WTC11 (cell line): ENCODE measurements at regions not wholly inside any gene's neighbourhood (a gene's known extent, or its start where the extent isn't known, plus 50 kb on each side); places are given as distances from the start of the nearest gene placed in this dataset.

Experiments
- ATAC-seq: fragments of 200-7000 bp; cut with Tn5 transposase; 2 replicates; pipeline ENCODE4 v1.10.0; 2021; ENCODE audit warnings: mild to moderate bottlenecking, moderate library complexity
- CTCF ChIA-PET: fragments of 300-600 bp; sonication (Branson Sonifier 250); formaldehyde crosslinking; loops from one replicate; lab custom pipeline; 2021; ENCODE audit warnings: antibody characterized with exemption; lab: Charles Lee
- POLR2A ChIA-PET: fragments of 350-600 bp; sonication (Branson Sonifier 250); formaldehyde crosslinking; loops from one replicate; lab custom pipeline; 2021; ENCODE audit warnings: antibody characterized with exemption; lab: Charles Lee
- DNase-seq: peaks from one replicate; pipeline ENCODE4 v3.0.0; 2021; ENCODE audit warnings: low spot score
- H3K27ac Mint-ChIP-seq: 2 replicates; pipeline ENCODE4 v1.8.0; 2021; ENCODE audit warnings: mixed read lengths
- H3K27me3 Mint-ChIP-seq: 2 replicates; pipeline ENCODE4 v1.8.0; 2021; ENCODE audit warnings: low read depth, mild to moderate bottlenecking, moderate library complexity, mixed read lengths
- H3K36me3 Mint-ChIP-seq: 2 replicates; pipeline ENCODE4 v1.8.0; 2021; ENCODE audit warnings: mixed read lengths
- H3K4me1 Mint-ChIP-seq: 2 replicates; pipeline ENCODE4 v1.8.0; 2022; ENCODE audit warnings: mixed read lengths
- H3K4me3 Mint-ChIP-seq: 2 replicates; pipeline ENCODE4 v1.8.0; 2021; ENCODE audit warnings: mild to moderate bottlenecking, moderate library complexity, mixed read lengths
- H3K9me3 Mint-ChIP-seq: 2 replicates; pipeline ENCODE4 v1.8.0; 2021; ENCODE audit warnings: mixed read lengths
- CBFB ChIP-seq: sonication (generic); formaldehyde crosslinking; IDR thresholded peaks from 2 replicates; pipeline ENCODE4 v1.8.1; 2022; ENCODE audit warnings: mild to moderate bottlenecking, low read depth, missing genetic modification reagents
- CREB1 ChIP-seq: sonication (generic); formaldehyde crosslinking; IDR thresholded peaks from 2 replicates; pipeline ENCODE4 v1.8.0; 2023; ENCODE audit warnings: mild to moderate bottlenecking, missing genetic modification reagents
- EMX1 ChIP-seq: fragments of 250-450 bp; sonication (Bioruptor Pico); IDR thresholded peaks from 2 replicates; pipeline ENCODE4 v1.8.0; 2021; ENCODE audit warnings: mild to moderate bottlenecking
- ETV6 ChIP-seq: sonication (generic); formaldehyde crosslinking; IDR thresholded peaks from 2 replicates; pipeline ENCODE4 v1.8.1; 2022; ENCODE audit warnings: mild to moderate bottlenecking, missing genetic modification reagents
- GRHL2 ChIP-seq: fragments of 250-450 bp; sonication (Bioruptor Pico); IDR thresholded peaks from 2 replicates; pipeline ENCODE4 v1.8.0; 2022; ENCODE audit warnings: mild to moderate bottlenecking, moderate library complexity; ENCODE audit not compliant: insufficient replicate concordance, severe bottlenecking
- HMGA2 ChIP-seq: fragments of 250-450 bp; sonication (Bioruptor Pico); IDR thresholded peaks from 2 replicates; pipeline ENCODE4 v1.4.0; 2021; ENCODE audit warnings: mild to moderate bottlenecking, moderate library complexity
- JAZF1 ChIP-seq: fragments of 250-450 bp; sonication (Bioruptor Pico); IDR thresholded peaks from 2 replicates; pipeline ENCODE4 v1.9.0; 2021; ENCODE audit warnings: moderate library complexity, mild to moderate bottlenecking, inconsistent platforms
- NFE2L1 ChIP-seq: sonication (generic); formaldehyde crosslinking; IDR thresholded peaks from 2 replicates; pipeline ENCODE4 v1.8.1; 2023; ENCODE audit warnings: missing genetic modification reagents
- NR1H2 ChIP-seq: sonication (generic); formaldehyde crosslinking; IDR thresholded peaks from 2 replicates; pipeline ENCODE4 v1.9.0; 2021; ENCODE audit warnings: mild to moderate bottlenecking, moderate library complexity, missing genetic modification reagents
- SMAD3 ChIP-seq: sonication (generic); formaldehyde crosslinking; IDR thresholded peaks from 2 replicates; pipeline ENCODE4 v1.8.0; 2022; ENCODE audit warnings: missing genetic modification reagents, mild to moderate bottlenecking, borderline replicate concordance
- TP53 ChIP-seq: sonication (generic); formaldehyde crosslinking; IDR thresholded peaks from 2 replicates; pipeline ENCODE4 v1.8.1; 2023; ENCODE audit warnings: mild to moderate bottlenecking, missing genetic modification reagents
- ZNF232 ChIP-seq: sonication (generic); formaldehyde crosslinking; IDR thresholded peaks from 2 replicates; pipeline ENCODE4 v1.8.0; 2022; ENCODE audit warnings: mild to moderate bottlenecking, missing genetic modification reagents
- ZNF416 ChIP-seq: fragments of 250-450 bp; sonication (Bioruptor Pico); IDR thresholded peaks from 2 replicates; pipeline ENCODE4 v1.9.0; 2021; ENCODE audit warnings: mild to moderate bottlenecking, inconsistent platforms
- TF ChIP-seq, protein P1 (sequence below): sonication (generic); formaldehyde crosslinking; IDR thresholded peaks from 2 replicates; pipeline ENCODE4 v1.8.0; 2022; ENCODE audit warnings: mild to moderate bottlenecking, missing genetic modification reagents
- TF ChIP-seq, protein P2 (sequence below): sonication (generic); formaldehyde crosslinking; IDR thresholded peaks from 2 replicates; pipeline ENCODE4 v1.8.0; 2022; ENCODE audit warnings: mild to moderate bottlenecking, missing genetic modification reagents
- TF ChIP-seq, protein P3 (sequence below): fragments of 250-450 bp; sonication (Bioruptor Pico); IDR thresholded peaks from 2 replicates; pipeline ENCODE4 v1.9.0; 2021; ENCODE audit warnings: mild to moderate bottlenecking
- TF ChIP-seq, protein P4 (sequence below): sonication (generic); formaldehyde crosslinking; IDR thresholded peaks from 2 replicates; pipeline ENCODE4 v1.8.0; 2023; ENCODE audit warnings: missing genetic modification reagents
- TF ChIP-seq, protein P5 (sequence below): sonication (generic); formaldehyde crosslinking; IDR thresholded peaks from 2 replicates; pipeline ENCODE4 v1.8.0; 2022; ENCODE audit warnings: mild to moderate bottlenecking, missing genetic modification reagents
- TF ChIP-seq, protein P6 (sequence below): fragments of 250-450 bp; sonication (Bioruptor Pico); IDR thresholded peaks from 2 replicates; pipeline ENCODE4 v1.9.0; 2021; ENCODE audit warnings: moderate library complexity, mild to moderate bottlenecking, inconsistent platforms, borderline replicate concordance
- TF ChIP-seq, protein P7 (sequence below): sonication (generic); formaldehyde crosslinking; IDR thresholded peaks from 2 replicates; pipeline ENCODE4 v1.8.0; 2023; ENCODE audit warnings: missing genetic modification reagents, mild to moderate bottlenecking, borderline replicate concordance

DNA sequence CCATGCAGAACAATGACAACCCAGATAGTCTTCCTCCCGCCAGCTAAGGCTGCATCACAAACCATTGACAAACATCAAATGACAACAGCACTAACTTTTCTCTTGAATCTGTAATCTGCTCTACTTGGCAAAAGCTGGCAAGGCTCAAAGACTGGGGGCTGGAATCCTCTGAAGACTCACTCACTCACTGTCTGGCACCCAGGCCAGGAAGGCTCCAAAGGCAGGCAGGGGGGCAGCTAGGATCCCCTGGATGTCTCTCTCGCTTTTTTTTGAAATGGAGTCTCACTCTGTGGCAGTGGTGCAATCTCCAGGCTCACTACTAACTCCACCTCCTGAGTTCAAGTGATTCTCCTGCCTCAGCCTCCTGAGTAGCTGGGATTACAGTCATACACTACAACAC is 159.7 kb upstream of the GPR26 start:
- POLR2A ChIA-PET: no interaction called here
- CTCF ChIA-PET: no interaction called here
- no peak overlapping the region for H3K4me3 Mint-ChIP-seq
- ATAC-seq (no peak), DNase-seq (no peak)
- peaks cover 3% of the 10 kb centered on the region; the same call in 1 of the 2 replicates for H3K27me3 Mint-ChIP-seq
- peaks cover 14% of the 10 kb centered on the region; the same call in 1 of the 2 replicates for H3K9me3 Mint-ChIP-seq
- no peaks in the 10 kb centered on the region for H3K36me3 Mint-ChIP-seq
- TF ChIP-seq, protein P1, sequence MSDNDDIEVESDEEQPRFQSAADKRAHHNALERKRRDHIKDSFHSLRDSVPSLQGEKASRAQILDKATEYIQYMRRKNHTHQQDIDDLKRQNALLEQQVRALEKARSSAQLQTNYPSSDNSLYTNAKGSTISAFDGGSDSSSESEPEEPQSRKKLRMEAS (CRISPR knock-in tag): no peak
- TF ChIP-seq, protein P2, sequence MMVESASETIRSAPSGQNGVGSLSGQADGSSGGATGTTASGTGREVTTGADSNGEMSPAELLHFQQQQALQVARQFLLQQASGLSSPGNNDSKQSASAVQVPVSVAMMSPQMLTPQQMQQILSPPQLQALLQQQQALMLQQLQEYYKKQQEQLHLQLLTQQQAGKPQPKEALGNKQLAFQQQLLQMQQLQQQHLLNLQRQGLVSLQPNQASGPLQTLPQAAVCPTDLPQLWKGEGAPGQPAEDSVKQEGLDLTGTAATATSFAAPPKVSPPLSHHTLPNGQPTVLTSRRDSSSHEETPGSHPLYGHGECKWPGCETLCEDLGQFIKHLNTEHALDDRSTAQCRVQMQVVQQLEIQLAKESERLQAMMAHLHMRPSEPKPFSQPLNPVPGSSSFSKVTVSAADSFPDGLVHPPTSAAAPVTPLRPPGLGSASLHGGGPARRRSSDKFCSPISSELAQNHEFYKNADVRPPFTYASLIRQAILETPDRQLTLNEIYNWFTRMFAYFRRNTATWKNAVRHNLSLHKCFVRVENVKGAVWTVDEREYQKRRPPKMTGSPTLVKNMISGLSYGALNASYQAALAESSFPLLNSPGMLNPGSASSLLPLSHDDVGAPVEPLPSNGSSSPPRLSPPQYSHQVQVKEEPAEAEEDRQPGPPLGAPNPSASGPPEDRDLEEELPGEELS (CRISPR knock-in tag): no peak
- TF ChIP-seq NR1H2 (no peak), TP53 (CRISPR knock-in tag) (no peak), CREB1 (CRISPR knock-in tag) (no peak)
- TF ChIP-seq, protein P3, sequence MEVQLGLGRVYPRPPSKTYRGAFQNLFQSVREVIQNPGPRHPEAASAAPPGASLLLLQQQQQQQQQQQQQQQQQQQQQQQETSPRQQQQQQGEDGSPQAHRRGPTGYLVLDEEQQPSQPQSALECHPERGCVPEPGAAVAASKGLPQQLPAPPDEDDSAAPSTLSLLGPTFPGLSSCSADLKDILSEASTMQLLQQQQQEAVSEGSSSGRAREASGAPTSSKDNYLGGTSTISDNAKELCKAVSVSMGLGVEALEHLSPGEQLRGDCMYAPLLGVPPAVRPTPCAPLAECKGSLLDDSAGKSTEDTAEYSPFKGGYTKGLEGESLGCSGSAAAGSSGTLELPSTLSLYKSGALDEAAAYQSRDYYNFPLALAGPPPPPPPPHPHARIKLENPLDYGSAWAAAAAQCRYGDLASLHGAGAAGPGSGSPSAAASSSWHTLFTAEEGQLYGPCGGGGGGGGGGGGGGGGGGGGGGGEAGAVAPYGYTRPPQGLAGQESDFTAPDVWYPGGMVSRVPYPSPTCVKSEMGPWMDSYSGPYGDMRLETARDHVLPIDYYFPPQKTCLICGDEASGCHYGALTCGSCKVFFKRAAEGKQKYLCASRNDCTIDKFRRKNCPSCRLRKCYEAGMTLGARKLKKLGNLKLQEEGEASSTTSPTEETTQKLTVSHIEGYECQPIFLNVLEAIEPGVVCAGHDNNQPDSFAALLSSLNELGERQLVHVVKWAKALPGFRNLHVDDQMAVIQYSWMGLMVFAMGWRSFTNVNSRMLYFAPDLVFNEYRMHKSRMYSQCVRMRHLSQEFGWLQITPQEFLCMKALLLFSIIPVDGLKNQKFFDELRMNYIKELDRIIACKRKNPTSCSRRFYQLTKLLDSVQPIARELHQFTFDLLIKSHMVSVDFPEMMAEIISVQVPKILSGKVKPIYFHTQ (CRISPR knock-in tag): no peak
- no peak overlapping the region for H3K27ac Mint-ChIP-seq
- H3K4me1 Mint-ChIP-seq: peaks cover 5% of the 10 kb centered on the region; the same call in 1 of the 2 replicates

DNA sequence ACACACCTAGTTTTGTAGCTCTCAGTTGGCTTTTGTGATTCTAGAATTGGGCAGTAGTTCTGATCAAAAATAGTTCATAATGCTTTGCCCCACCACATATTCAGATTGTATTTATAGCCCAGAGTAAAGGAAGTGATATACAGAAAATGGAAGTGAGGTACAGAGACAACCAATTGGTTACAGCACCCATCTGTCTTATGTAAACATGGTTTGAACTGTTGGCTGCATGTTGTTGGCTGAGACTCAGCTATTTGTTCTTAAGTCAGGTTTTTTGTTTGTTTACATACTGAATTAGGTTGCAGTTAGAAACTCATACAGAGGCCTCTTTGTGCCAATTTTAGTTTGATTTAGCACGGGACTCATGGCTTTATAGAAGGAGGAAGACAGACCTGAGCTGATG is 158.9 kb upstream of the GPR26 start:
- no peaks in the 10 kb centered on the region for H3K27me3 Mint-ChIP-seq
- no peak overlapping the region for H3K4me3 Mint-ChIP-seq
- TF ChIP-seq NFE2L1 (CRISPR knock-in tag): no peak
- TF ChIP-seq ZNF416 (CRISPR knock-in tag): no peak
- TF ChIP-seq, protein P1 (CRISPR knock-in tag): no peak
- TF ChIP-seq ETV6 (CRISPR knock-in tag): no peak
- TF ChIP-seq, protein P4, sequence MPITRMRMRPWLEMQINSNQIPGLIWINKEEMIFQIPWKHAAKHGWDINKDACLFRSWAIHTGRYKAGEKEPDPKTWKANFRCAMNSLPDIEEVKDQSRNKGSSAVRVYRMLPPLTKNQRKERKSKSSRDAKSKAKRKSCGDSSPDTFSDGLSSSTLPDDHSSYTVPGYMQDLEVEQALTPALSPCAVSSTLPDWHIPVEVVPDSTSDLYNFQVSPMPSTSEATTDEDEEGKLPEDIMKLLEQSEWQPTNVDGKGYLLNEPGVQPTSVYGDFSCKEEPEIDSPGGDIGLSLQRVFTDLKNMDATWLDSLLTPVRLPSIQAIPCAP (CRISPR knock-in tag): no peak
- TF ChIP-seq HMGA2 (CRISPR knock-in tag): no peak
- TF ChIP-seq, protein P5, sequence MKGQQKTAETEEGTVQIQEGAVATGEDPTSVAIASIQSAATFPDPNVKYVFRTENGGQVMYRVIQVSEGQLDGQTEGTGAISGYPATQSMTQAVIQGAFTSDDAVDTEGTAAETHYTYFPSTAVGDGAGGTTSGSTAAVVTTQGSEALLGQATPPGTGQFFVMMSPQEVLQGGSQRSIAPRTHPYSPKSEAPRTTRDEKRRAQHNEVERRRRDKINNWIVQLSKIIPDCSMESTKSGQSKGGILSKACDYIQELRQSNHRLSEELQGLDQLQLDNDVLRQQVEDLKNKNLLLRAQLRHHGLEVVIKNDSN: no peak
- TF ChIP-seq, all 79 proteins: peak for 0
- ChIA-PET POLR2A (no interaction called here), CTCF (no interaction called here)
- DNase-seq (no peak), ATAC-seq (no peak)
- Mint-ChIP-seq H3K36me3 (no peaks in the 10 kb centered on the region), H3K27ac (no peak overlapping the region), H3K9me3 (peaks cover 14% of the 10 kb centered on the region; the same call in 1 of the 2 replicates), H3K4me1 (peaks cover 2% of the 10 kb centered on the region; the same call in 1 of the 2 replicates)

DNA sequence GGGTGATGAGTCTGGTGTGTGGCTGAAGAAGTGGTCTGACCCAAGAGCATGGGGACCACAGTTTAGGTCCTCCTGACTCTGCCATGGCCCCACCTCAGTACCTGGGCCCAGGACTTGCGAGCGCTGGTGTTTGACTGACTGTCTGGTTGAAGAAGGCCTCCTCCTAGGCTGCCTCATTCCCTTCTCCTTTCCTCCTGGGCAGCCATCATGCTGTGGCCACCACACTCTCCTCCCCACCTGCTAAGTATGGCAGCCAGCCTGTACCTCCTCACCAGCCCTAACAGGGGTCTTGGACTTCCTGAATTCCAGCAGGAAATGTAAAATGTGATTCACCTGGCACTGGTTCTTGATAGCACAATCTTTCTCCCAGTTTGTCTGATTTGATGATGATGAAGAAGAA is 156.8 kb upstream of the GPR26 start:
- H3K27ac Mint-ChIP-seq: no peak overlapping the region
- H3K27me3 Mint-ChIP-seq: no peaks in the 10 kb centered on the region
- CTCF ChIA-PET: no interaction called here
- ATAC-seq: no peak
- H3K4me3 Mint-ChIP-seq: no peak overlapping the region
- DNase-seq: no peak
- POLR2A ChIA-PET: no interaction called here
- peaks cover 14% of the 10 kb centered on the region; the same call in 1 of the 2 replicates for H3K9me3 Mint-ChIP-seq
- H3K36me3 Mint-ChIP-seq: no peaks in the 10 kb centered on the region
- H3K4me1 Mint-ChIP-seq: peaks cover 20% of the 10 kb centered on the region
- TF ChIP-seq JAZF1 (CRISPR knock-in tag) (no peak), ZNF232 (CRISPR knock-in tag) (no peak), GRHL2 (no peak), CBFB (CRISPR knock-in tag) (no peak), EMX1 (CRISPR knock-in tag) (no peak), SMAD3 (no peak)
- TF ChIP-seq, protein P6, sequence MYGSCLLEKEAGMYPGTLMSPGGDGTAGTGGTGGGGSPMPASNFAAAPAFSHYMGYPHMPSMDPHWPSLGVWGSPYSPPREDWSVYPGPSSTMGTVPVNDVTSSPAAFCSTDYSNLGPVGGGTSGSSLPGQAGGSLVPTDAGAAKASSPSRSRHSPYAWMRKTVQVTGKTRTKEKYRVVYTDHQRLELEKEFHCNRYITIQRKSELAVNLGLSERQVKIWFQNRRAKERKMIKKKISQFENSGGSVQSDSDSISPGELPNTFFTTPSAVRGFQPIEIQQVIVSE: no peak
- TF ChIP-seq, protein P7, sequence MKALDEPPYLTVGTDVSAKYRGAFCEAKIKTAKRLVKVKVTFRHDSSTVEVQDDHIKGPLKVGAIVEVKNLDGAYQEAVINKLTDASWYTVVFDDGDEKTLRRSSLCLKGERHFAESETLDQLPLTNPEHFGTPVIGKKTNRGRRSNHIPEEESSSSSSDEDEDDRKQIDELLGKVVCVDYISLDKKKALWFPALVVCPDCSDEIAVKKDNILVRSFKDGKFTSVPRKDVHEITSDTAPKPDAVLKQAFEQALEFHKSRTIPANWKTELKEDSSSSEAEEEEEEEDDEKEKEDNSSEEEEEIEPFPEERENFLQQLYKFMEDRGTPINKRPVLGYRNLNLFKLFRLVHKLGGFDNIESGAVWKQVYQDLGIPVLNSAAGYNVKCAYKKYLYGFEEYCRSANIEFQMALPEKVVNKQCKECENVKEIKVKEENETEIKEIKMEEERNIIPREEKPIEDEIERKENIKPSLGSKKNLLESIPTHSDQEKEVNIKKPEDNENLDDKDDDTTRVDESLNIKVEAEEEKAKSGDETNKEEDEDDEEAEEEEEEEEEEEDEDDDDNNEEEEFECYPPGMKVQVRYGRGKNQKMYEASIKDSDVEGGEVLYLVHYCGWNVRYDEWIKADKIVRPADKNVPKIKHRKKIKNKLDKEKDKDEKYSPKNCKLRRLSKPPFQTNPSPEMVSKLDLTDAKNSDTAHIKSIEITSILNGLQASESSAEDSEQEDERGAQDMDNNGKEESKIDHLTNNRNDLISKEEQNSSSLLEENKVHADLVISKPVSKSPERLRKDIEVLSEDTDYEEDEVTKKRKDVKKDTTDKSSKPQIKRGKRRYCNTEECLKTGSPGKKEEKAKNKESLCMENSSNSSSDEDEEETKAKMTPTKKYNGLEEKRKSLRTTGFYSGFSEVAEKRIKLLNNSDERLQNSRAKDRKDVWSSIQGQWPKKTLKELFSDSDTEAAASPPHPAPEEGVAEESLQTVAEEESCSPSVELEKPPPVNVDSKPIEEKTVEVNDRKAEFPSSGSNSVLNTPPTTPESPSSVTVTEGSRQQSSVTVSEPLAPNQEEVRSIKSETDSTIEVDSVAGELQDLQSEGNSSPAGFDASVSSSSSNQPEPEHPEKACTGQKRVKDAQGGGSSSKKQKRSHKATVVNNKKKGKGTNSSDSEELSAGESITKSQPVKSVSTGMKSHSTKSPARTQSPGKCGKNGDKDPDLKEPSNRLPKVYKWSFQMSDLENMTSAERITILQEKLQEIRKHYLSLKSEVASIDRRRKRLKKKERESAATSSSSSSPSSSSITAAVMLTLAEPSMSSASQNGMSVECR (CRISPR knock-in tag): no peak
